ENCODE measurements at regions not wholly inside any gene's neighbourhood (a gene's known extent, or its start where the extent isn't known, plus 50 kb on each side); places are given as distances from the start of the nearest gene placed in this dataset.

GRCh38 chr21:43292866-43293142, 124.0 kb downstream of the CRYAA start (continued):
- TF ChIP-seq CHD7 (IDR thresholded peaks at IDR 0.05; ENCODE audit: insufficient replicate concordance, low read length) (no peak), ATF2 (IDR thresholded peaks at IDR 0.05; ENCODE audit: low read length) (no peak), SRF (IDR thresholded peaks at IDR 0.05; ENCODE audit: low read depth, low read length) (no peak)

Data from H1 (cell line).